ENCODE measurements at regions not wholly inside any gene's neighbourhood (a gene's known extent, or its start where the extent isn't known, plus 50 kb on each side); places are given as distances from the start of the nearest gene placed in this dataset.

DNA sequence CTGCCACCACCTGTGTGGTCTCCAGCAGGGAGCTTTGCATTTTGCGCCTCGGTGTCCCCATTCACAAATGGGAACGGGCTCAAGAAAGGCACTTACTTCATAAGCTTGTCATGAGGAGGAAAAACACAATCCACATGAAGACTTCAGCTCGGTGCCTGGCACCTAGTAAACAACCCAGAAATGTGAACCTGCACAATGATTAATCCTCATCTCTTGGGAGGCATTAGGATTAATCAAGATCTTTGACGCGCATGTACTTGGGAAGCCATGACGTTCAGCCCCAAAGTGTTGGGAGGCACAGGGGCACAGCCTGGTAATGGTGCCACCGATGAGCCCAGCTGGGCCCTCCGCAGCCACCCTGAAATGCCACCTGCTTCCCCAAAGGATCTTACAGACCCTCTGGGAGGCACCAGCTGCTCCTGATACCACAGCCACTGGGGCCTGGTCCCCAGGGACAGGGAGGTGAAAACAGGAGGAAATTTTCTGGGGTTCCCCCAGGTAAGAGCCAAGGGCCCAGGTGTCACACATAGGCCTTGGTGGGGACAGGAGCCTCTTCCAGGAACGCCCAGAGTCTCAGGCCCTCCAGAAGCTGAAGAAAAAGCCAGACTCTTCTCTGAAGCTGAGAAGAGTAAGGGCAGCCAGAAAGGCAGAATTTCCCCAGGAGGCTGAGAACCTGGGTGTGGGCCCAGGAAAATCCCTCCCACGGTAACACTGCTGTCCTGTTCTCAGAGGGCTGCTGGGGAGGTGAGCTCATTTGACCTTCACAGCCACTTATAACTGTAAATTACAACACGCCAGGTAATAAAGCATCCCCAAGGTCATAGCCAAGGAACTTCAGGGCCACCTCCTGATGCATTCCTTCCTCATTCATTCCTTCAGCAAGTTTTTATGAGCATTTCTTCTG, 507.5 kb downstream of the SHQ1 start:
- no peak for DNase-seq

- DNase-seq = no peak
These were observed 508.2 kb downstream of the SHQ1 start for GRCh38 chr3:72340056-72340455.

GRCh38 chr3:72339670-72340030, 508.6 kb downstream of the SHQ1 start:
- DNase-seq = no peak

- DNase-seq = peak in 4 of 14 donors; percentile 14 to 65 (median 32)
These were observed 509.1 kb downstream of the SHQ1 start for GRCh38 chr3:72338942-72339669.

DNA sequence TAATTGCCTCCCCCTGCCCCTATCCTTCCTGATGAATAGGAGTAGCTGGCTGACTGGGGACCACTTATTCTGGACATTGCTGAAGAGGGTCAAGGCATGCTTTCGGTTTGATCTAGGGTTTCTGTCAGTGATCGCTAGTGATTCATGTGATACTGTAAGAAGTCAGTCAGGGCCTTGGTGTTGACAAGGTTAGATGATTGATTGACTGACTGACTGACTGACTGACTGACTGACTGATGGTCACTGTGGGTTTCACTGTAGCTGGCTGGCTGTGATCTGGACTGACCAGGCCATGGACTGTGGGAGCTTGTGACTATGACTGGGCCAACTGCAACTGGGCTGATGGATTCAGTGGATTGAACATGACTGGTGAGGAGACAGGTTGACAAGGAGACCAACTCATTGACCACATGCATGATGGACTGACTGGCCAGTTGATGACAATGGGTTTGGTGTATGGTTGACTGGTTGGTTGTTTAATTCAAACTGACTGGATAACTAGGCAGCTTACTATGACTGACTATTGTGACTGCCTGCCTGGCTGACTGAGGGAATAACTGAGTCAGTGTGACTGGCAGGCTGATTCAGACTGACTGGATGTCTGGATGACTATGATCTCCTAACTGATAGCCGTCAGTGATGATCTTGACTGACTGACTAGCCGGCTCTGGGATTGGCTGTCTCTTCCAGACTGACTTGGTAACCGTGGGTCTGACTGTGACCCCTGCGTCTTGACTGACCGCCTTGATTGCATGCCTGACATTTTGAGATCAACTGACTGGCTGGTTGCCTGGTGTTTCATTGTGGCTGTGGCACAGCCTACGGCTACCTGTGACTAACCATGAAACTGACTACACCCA, 509.9 kb downstream of the SHQ1 start:
- DNase-seq = no peak

GRCh38 chr3:72337480-72337855, 510.8 kb downstream of the SHQ1 start:
- no peak for DNase-seq

DNA sequence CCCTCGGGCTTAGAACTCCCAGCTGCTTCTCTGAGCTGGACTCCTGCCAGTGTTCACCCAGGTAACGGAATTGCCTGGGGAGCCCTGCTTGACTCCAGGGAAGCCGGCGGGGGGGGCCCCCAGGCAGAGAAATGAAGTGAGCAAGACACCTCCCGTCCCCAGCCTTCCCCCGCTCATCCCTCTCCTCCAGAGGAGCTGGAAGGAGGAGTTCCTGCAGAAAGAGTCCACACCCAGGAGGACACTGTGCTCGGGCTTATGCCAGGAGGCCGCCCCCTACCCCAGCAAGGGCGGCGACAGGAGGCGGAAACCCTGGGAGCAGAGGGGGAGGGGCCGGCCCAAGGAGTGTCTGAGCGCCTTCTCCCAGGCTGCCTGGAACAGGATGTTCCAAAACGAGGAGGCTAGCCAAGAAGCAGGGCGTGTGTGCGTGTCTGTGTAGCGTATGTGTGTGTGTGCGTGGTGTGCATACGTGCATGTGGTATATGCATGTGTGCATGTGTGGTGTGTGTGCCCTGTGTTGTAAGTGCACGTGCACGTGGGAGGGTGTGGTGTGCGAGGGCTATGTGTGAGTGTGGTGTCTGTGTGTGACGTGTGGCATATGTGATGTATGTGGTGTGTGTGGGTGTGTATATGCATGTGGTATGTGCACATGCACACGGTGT, 511.3 kb downstream of the SHQ1 start:
- DNase-seq = peak in 3 of 14 donors; percentile 14 to 70 (median 52)

DNA sequence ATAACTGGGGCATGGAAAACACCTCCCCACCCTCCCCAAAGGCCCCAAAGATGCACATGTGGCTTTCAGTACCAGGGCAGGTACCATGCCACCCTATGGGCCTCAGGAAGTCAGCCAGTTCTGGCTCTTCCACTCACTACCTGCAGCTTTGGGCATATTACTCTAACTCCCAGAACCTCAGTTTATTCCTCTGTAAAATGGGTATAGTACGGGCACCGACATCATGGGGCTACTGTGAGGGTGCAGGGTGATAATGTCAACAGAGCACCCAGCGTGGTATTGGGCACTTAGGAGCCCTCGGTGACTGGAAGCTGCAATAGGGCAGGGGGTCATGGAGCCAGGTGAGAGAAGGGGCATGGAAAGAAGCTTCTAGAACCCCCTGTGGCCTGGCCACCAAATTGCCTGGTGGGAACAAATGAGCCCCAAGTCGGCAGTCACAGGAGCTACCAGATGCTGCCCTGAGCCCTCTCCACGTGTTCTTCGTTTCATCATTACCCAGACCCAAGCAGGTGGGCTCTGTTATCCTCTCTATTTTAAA, 512.1 kb downstream of the SHQ1 start:
- no peak for DNase-seq

GRCh38 chr3:72335458-72336095, 512.7 kb downstream of the SHQ1 start:
- no peak for DNase-seq

- DNase-seq = peak; percentile 8 to 89 (median 75)
These were observed 513.4 kb downstream of the SHQ1 start for GRCh38 chr3:72334681-72335457.

DNA sequence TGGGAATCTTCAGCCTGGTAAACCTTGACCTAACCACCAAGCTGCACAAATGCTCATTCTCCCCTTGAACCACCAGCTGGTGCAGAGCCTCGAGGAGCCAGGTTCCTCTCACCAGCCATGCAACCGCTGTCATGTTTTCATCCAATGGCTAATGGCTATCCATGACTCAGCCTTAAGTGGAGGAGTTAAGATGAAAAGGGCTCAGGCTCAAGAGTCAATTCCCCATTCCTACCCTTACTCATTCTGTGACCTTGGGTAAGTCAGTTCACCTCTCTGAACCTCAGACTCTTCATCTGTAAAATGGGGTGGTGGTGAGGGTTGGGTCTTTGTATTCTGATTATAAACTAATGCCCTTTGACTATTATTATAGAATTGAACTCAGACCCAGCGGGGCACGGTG, 515.6 kb downstream of the SHQ1 start:
- DNase-seq = no peak

DNA sequence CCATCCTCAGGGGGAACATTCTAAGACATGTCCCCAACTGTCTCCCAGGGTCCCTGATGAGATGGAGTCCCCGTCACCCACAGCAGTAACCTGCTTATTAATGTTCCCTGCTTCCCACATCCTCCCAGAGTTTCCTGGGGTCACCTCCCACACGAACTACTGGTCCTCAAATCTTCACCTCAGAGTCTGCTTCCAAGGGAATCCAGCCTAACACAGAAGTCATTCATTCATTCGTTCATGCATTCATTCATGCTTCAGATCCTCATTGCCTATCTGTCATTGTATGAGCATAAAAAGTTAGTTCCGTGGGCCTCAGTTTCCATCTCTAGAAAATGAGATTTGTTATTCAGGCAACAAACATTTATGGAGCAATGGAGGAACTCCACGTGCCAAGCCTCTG, 516.2 kb downstream of the SHQ1 start:
- no peak for DNase-seq

DNA sequence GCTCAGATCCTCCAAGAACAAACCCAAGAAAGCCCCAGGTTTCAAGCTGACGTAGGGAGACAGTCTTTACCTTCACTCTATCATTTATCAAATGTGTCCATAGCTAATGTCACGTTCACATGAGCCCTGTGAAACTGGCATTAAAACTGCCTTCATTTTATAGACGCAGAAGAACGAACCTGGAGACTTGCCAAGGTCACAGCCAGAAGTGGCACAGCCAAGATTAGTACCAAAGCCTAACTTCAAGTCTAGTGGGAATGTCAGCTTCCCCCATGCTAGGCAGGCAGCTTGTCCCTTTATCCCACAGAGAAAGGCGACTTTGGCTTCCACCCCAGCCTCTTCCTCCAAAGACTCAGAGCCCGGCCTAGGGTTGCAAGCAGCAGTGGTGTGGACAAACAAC, 517.2 kb downstream of the SHQ1 start:
- no peak for DNase-seq

- peak in 11 of 14 donors; percentile 14 to 72 (median 39) for DNase-seq
These were observed 518.9 kb downstream of the SHQ1 start for GRCh38 chr3:72329354-72329753.

DNA sequence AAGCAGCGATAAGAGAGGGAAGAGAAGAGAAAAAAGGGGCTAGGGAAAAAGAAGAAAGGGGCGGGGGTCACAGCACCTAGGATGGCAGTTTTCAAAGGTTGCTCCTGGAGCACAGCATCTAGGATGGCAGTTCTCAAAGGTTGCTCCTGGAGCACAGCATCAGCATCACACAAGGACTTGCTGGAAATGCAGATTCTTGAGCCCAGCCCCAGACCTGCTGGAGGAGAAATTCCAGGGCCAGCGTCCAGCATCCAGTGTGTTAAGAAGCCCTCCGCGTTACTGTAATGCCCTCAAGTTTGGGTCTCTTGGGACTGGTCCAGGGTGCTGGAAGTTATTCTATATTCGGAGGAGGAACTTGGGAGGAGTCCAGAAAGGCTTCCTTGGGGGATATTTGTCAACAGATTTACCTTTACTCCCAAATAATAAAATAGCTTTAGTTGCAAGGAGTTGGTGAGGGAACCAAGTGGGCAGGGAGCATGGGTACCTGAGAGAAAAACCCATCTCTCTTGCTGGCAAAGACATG, 519.4 kb downstream of the SHQ1 start:
- DNase-seq = no peak

DNA sequence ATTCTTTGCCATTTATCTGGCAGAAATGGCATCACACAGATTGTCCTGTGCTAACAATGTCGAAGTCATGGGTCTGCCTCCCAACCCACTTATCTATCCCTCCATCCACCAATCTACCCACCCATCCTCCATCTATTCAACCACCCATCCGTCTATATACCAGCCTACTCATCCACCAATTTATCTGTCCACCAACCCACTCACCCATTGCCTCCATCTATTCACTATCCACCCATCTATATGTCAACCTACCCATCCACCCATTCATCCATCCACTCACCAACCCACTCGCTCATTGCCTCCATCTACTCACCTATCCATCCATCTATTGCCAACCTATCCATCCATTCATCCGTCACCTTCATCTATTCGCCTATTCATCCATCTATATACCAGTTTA, 521.2 kb downstream of the SHQ1 start:
- no peak for DNase-seq

DNA sequence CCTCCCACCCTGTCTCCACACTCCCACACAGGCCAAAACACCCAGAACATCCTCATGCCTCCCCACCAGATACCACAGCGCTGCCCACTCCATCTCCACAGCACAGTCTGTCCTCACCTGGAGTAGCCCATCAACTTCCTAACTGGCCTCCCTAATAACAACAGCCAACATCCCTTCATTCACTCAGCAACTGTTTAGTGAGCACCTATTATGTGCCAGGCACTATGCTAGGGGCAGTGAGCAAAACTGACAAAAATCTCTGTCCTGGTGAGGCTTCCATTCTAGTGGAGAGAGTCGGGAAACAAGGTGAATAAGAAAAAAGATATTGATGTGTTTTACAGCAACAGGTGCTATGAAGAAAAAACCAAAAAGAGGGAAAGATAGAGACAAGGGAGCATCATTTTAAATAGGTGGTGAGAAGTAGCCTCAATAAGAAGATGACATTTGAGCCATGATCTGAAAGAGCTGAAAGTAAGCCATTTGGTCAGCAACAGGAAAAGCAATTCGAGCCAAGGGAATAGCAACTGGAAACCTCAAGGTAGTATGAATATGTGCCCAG, 523.9 kb downstream of the SHQ1 start:
- DNase-seq = no peak

DNA sequence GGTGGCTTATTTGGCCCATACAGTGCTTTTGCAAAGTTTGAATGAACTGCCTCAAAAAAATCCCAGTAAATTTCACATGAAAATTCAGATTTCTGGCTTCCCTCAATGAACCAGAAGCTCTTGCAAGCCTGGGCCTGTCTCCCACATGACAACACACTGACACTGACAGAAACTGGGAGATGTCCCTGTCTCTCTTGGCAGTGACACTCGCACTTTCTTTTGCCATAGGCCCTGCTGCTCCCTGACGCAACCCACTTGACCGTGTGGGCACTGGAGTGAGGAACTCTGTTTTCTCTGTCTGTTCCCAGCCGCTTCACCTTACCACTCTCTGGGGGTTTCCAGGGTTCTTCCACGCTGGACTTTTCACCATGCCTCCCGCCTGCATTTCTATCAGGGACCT, 524.5 kb downstream of the SHQ1 start:
- no peak for DNase-seq

DNA sequence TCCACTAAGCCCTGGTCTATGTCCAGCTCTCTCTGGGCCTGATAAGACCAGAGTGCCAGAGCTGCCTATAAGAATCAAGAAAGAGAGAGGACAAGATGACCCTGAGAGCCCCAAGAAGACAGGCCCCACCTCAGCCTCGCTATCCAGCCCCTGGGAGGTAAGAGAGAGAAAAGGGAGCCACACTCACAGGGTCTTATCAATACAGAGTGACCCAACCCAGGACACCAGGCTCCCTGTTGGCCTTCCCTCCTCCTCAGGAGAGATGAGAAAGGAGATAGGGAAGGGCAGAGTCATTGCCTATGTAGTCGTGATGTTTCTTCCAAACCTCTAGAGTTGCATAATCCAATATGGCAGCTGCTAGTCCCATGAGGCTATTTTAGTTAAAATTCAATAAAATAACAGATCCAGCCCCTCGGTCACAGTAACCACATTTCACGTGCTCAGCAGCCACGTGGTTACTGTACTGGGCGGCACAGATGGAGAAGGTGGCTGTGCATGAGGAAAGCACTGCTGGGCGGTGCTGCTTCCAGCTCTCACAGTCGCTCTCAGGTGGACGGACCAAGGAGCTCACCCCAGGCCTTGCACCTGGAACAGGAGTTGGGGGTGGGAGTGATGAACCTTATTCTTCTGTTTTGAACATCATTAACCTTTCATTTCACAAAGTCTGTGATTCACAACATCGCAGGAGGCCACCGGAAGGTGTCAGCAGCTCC, 525.8 kb downstream of the SHQ1 start:
- no peak for DNase-seq

- no peak for DNase-seq
These were observed 527.3 kb downstream of the SHQ1 start for GRCh38 chr3:72320955-72321303.
